ENCODE measurements at regions not wholly inside any gene's neighbourhood (a gene's known extent, or its start where the extent isn't known, plus 50 kb on each side); places are given as distances from the start of the nearest gene placed in this dataset.

DNA sequence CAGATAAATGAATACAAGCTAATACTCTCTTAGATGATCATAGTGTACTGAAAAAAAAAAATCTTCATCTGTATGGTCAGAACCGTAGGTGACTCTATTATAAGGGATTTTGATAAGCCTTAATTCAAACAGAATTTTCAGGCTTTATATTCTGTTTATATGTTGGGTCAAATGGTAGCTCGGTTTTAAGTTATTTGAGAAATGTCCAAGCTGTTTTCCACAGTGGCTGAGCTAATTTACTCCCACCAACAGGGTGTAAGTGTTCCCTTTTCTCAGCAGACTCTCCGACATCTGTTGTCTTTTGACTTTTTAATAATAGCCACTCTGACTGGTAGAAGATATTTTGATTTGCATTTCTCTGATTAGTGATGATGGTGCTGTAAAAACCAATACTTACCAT lies 328.8 kb upstream of the MAGI2 start:
- BruUV-seq (replicated peaks) = no TSS peak
- no peaks in the 10 kb centered on the region for H3K9me3 Mint-ChIP-seq (ENCODE audit: unreplicated experiment)

DNA sequence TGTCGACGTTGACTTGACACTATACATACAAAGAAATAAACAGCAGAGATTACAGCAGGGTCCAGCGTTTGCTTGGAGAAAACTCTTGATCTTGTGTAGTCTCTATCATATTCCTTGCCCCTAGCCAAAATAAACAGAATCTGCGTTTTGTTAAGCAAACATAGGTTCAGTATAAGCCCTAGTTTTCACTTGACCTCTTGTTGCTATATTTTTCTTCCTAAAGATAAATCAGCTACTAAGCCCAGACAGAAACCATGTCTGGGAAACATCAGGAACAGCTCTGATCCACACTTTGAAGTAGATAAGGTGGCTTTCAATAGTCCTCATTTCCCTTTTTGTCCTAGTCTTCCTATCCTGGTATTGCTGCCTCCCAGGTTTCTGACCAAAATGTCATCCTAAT lies 328.2 kb upstream of the MAGI2 start:
- DNase-seq = no peak
- Histone ChIP-seq H3K9me3 (no peaks in the 10 kb centered on the region), H3K36me3 (ENCODE audit: control insufficient read depth, insufficient read depth, low read length) (no peaks in the 10 kb centered on the region), H3K27me3 (replicated peaks; ENCODE audit: control insufficient read depth, insufficient read depth, low read length) (no peaks in the 10 kb centered on the region), H3K4me1 (no peaks in the 10 kb centered on the region), H3K4me3 (ENCODE audit: low read depth, low read length) (no peak overlapping the region)
- Mint-ChIP-seq H3K9me3 (ENCODE audit: unreplicated experiment) (no peaks in the 10 kb centered on the region), H3K27ac (ENCODE audit: unreplicated experiment) (no peak overlapping the region), H3K27me3 (ENCODE audit: insufficient read depth, unreplicated experiment) (peaks cover 4% of the 10 kb centered on the region), H3K4me1 (ENCODE audit: low read depth, unreplicated experiment) (no peaks in the 10 kb centered on the region), H3K36me3 (ENCODE audit: insufficient read depth, unreplicated experiment) (no peaks in the 10 kb centered on the region), H3K4me3 (ENCODE audit: unreplicated experiment) (no peak overlapping the region)
- intact Hi-C loops (cut with micrococcal nuclease; ENCODE audit: unreplicated experiment) = no loop called here
- TF ChIP-seq, protein P1, sequence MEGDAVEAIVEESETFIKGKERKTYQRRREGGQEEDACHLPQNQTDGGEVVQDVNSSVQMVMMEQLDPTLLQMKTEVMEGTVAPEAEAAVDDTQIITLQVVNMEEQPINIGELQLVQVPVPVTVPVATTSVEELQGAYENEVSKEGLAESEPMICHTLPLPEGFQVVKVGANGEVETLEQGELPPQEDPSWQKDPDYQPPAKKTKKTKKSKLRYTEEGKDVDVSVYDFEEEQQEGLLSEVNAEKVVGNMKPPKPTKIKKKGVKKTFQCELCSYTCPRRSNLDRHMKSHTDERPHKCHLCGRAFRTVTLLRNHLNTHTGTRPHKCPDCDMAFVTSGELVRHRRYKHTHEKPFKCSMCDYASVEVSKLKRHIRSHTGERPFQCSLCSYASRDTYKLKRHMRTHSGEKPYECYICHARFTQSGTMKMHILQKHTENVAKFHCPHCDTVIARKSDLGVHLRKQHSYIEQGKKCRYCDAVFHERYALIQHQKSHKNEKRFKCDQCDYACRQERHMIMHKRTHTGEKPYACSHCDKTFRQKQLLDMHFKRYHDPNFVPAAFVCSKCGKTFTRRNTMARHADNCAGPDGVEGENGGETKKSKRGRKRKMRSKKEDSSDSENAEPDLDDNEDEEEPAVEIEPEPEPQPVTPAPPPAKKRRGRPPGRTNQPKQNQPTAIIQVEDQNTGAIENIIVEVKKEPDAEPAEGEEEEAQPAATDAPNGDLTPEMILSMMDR (IDR thresholded peaks at IDR 0.05; ENCODE audit: insufficient read depth in 1 of 2, low read depth in 1 of 2, low read length in 1 of 2, severe bottlenecking in 1 of 2, unreplicated experiment in 1 of 2) = no peak
- ChIA-PET POLR2A (no interaction called here), CTCF (no interaction called here)
- no TSS peak for BruUV-seq (replicated peaks)

More for the DNA sequence above, 328.8 kb upstream of the MAGI2 start:
- intact Hi-C loops (cut with micrococcal nuclease; ENCODE audit: unreplicated experiment) = no loop called here
- POLR2A ChIA-PET = no interaction called here
- H3K4me1 Mint-ChIP-seq (ENCODE audit: low read depth, unreplicated experiment) = no peaks in the 10 kb centered on the region
- Histone ChIP-seq H3K27me3 (replicated peaks; ENCODE audit: control insufficient read depth, insufficient read depth, low read length) (no peaks in the 10 kb centered on the region), H3K36me3 (ENCODE audit: control insufficient read depth, insufficient read depth, low read length) (no peaks in the 10 kb centered on the region), H3K4me1 (no peaks in the 10 kb centered on the region), H3K9me3 (no peaks in the 10 kb centered on the region), H3K4me3 (ENCODE audit: low read depth, low read length) (no peak overlapping the region)
- DNase-seq = no peak
- H3K27me3 Mint-ChIP-seq (ENCODE audit: insufficient read depth, unreplicated experiment) = peaks cover 4% of the 10 kb centered on the region
- H3K4me3 Mint-ChIP-seq (ENCODE audit: unreplicated experiment) = no peak overlapping the region
- H3K36me3 Mint-ChIP-seq (ENCODE audit: insufficient read depth, unreplicated experiment) = no peaks in the 10 kb centered on the region
- CTCF ChIA-PET = no interaction called here
- TF ChIP-seq, protein P1 (IDR thresholded peaks at IDR 0.05; ENCODE audit: insufficient read depth in 1 of 2, low read depth in 1 of 2, low read length in 1 of 2, severe bottlenecking in 1 of 2, unreplicated experiment in 1 of 2) = no peak
- no peak overlapping the region for H3K27ac Mint-ChIP-seq (ENCODE audit: unreplicated experiment)

DNA sequence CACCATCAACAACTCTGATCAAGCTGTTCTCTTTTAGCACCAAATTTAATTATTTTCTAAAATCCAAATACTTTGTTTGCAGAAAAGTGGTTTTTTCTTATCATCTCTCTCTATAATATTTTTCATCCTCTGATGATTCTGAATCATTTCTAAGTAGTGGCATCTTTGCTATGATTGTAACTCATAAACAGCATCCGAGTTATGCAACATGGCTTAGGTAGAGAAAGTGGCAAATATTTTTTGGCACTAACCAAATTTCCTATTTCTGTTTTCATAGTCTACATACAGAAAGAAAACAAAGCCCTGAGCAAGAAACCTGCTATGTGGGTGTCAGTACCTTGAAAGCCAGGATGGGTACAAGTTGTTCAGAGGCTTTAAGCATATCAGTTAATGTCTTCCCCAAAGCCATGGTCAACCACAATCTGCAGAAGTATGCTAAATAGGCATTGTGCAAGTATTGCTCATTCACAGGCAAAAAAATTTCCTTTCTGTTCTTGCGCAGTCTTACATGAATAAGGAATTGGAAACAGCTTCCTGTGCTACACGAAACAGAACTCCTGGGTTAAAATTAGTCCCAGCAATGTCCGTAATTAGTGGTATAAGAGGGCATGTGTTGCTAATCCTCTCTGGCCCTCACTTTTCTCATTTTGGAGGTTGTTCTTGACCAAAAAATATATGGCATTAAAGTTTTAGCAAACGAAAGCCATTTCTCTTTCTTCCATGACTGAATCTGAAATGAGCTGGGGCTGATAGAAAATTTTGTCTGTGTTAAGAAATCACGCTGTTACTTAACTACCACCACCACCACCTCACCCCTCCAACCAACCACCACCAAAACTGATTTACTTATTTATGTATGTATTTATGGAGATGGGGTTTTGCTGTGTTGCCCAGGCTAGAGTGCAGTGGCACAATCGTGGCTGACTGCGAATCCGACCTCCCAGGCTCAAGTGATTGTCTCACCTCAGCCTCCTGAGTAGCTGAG lies 325.6 kb upstream of the MAGI2 start:
- Mint-ChIP-seq H3K9me3 (ENCODE audit: unreplicated experiment) (no peaks in the 10 kb centered on the region), H3K4me3 (ENCODE audit: unreplicated experiment) (no peak overlapping the region), H3K27me3 (ENCODE audit: insufficient read depth, unreplicated experiment) (peaks cover 2% of the 10 kb centered on the region), H3K4me1 (ENCODE audit: low read depth, unreplicated experiment) (no peaks in the 10 kb centered on the region), H3K36me3 (ENCODE audit: insufficient read depth, unreplicated experiment) (no peaks in the 10 kb centered on the region), H3K27ac (ENCODE audit: unreplicated experiment) (no peak overlapping the region)
- H3K4me3 ChIP-seq (ENCODE audit: low read depth, low read length) = no peak overlapping the region
- H3K27me3 ChIP-seq (replicated peaks; ENCODE audit: control insufficient read depth, insufficient read depth, low read length) = no peaks in the 10 kb centered on the region
- H3K9me3 ChIP-seq = no peaks in the 10 kb centered on the region
- no peak for DNase-seq
- CTCF ChIA-PET = no interaction called here
- no peaks in the 10 kb centered on the region for H3K36me3 ChIP-seq (ENCODE audit: control insufficient read depth, insufficient read depth, low read length)
- no TSS peak for BruUV-seq (replicated peaks)
- intact Hi-C loops (cut with micrococcal nuclease; ENCODE audit: unreplicated experiment) = no loop called here
- TF ChIP-seq, protein P1 (IDR thresholded peaks at IDR 0.05; ENCODE audit: insufficient read depth in 1 of 2, low read depth in 1 of 2, low read length in 1 of 2, severe bottlenecking in 1 of 2, unreplicated experiment in 1 of 2) = no peak
- H3K4me1 ChIP-seq = no peaks in the 10 kb centered on the region
- POLR2A ChIA-PET = no interaction called here
